LNCAP (cell line): ENCODE measurements at regions not wholly inside any gene's neighbourhood (a gene's known extent, or its start where the extent isn't known, plus 50 kb on each side); places are given as distances from the start of the nearest gene placed in this dataset.

Experiments
- TF ChIP-seq, protein P1 (sequence below): fragments of 450-650 bp; IDR thresholded peaks from 2 replicates; pipeline ENCODE4 v1.5.1; 2017; ENCODE audit warnings: mild to moderate bottlenecking

DNA sequence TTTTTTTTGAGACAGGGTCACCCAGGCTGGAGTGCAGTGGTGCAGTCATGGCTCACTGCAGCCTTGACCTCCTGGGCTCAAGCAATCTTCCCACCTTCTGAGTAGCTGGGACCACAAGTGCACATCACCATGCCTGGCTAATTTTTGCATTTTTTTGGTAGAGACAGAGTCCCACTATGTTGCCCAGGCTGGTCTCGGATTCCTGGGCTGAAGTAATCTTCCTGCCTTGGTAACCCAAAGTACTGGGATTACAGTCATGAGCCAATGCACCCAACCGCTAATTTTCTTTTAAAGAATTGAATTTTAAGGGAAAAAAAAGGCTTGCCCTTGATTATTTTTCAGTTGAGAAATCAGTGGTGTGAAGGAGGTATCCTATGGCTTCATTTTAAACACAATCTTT lies 334.0 kb downstream of the SOX2 start:
- TF ChIP-seq, protein P1, sequence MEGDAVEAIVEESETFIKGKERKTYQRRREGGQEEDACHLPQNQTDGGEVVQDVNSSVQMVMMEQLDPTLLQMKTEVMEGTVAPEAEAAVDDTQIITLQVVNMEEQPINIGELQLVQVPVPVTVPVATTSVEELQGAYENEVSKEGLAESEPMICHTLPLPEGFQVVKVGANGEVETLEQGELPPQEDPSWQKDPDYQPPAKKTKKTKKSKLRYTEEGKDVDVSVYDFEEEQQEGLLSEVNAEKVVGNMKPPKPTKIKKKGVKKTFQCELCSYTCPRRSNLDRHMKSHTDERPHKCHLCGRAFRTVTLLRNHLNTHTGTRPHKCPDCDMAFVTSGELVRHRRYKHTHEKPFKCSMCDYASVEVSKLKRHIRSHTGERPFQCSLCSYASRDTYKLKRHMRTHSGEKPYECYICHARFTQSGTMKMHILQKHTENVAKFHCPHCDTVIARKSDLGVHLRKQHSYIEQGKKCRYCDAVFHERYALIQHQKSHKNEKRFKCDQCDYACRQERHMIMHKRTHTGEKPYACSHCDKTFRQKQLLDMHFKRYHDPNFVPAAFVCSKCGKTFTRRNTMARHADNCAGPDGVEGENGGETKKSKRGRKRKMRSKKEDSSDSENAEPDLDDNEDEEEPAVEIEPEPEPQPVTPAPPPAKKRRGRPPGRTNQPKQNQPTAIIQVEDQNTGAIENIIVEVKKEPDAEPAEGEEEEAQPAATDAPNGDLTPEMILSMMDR = no peak

DNA sequence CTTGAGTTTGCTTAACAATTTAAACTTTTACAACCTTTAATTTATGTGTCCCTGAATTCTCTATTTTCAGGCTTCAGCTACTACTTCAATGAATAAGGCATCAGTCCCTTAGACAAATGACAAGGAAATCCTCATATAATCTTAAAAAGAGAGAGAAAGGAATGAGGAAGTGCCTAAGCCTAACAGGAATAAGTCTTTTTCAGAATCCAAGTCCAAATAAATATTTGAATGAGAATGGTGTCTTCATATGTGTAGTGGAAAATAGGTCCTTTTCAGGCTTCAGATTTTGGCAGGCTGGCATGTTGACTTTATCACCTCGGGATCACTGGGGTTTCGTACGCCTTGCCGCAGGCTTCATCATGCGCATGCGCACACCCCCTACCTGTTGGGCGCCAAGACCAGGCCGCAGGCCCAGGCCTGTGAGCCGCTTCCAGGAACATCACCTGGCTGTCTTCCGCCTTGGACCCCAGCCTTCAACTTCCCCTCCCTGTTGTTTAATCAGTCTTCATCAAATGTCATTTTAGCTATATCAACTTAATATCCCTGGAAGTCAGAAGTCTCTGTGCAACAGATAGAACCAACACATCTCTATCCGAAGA lies 334.5 kb downstream of the SOX2 start:
- TF ChIP-seq, protein P1 = no peak

DNA sequence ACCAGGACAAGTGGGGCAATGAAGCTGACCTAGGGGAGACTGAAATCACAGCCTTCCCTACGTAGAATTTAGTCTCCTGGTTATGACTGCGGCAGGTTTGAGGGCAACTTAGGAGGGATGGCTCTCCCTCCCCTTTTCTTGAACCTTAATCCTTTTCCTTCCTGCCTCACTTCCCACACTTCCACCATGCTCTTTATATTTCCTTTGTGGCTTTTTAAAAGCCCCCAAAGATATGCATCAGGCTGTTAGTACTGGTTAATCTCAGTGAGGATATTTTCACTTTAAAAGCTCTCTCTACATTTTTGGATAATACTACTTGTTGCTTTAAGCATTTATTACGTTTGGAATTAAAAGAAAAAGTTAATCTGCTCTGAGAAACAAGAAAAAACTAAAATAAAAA lies 339.2 kb downstream of the SOX2 start:
- TF ChIP-seq, protein P1 = no peak

DNA sequence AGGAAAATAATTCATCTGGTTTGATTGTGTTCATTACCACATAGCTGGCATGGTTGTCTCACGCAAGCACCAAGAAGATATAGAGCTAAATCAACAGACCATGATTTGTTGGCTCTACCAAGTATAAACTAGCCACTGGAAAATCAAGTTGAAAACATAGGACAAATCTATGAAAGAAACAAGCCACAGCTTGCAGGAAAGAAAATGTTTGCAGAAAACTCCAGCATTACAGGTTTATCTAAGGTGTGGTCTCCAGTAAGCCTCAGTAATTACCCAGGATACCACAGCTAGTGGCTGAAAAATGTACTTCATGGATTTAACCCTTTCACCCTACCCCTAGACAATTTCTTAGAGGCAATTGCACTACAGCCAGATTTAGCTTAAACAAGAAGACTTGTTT lies 340.6 kb downstream of the SOX2 start:
- TF ChIP-seq, protein P1 = no peak

DNA sequence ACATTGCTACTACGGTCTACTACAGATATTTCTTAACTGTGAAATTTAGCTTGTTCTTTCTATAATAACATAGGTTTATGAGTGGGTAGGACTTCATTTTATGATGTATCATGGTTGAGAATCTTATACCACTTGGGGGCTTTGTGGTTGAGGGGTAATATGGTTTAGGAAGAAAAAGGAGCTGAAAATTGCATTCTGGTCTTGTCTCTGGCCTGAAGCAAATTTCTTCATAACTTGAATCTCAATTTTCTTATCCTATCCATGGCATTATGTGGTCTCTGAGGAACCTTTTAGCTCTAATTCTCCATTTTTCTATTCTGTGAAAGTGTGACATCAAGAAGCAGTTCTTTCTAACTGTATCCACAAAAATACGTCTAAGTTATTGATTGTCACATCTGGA lies 341.0 kb downstream of the SOX2 start:
- TF ChIP-seq, protein P1 = no peak

DNA sequence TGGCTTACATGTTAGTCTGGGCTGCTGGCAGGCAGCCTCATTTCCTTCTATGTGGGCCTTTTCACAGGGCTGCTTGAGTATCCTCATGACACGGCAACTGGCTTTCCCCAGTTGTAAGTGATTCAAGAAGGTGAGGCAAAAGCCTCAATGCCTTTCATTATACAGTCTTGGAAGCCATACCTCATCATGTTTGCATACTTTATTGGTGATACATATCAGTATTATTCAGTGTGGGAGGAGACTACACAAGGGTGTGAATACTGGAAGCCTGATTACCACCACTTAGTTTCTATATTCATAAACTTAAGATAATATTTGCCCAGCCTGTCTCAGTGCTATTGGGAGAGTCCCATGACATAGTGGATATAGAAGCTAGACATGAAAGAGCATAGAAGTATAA lies 346.8 kb downstream of the SOX2 start:
- TF ChIP-seq, protein P1 = no peak

DNA sequence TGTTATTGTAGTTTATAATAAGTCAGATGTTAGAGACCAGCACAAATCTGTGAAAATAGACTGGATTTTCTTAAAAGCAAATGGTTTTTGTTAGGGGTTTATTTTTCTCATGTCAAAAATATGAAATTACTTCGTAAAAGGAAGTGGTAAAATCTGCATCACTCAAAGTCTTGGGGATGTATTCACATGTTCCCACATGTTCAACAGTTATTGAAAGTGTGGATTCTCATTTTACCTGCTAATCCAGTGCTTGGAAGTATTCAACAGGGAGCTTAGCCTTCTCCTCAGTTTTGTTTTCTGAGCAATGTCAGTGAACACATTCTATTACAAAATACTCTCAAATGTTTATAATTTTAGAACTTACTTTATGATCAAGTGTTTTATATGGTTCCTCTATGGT lies 352.0 kb downstream of the SOX2 start:
- TF ChIP-seq, protein P1 = no peak

DNA sequence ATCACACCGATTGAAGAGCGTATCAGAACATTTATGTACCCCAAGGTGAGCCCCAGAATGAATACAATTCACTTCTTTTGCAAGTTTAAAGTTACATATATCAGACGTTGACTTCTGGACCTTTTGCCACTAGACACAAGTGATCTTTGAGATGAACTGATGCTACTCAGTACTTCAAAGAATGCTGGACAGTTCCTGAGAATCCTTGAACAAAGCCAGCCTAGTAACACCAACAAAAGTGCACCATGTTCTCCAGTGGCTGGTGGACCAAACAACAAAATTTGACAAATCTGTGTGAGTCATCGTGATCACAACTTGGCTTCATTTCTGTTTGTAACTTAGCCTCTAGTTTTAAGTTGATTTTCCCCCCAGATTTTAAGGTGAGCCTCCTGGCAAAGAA lies 355.7 kb downstream of the SOX2 start:
- TF ChIP-seq, protein P1 = no peak
